ENCODE measurements at regions not wholly inside any gene's neighbourhood (a gene's known extent, or its start where the extent isn't known, plus 50 kb on each side); places are given as distances from the start of the nearest gene placed in this dataset.

GRCh38 chr2:3927031-3927430 is 223.7 kb downstream of the DCDC2C start:
- no peak overlapping the region for H3K4me3 Mint-ChIP-seq
- DNase-seq (ENCODE audit: low spot score), result no peak
- no peak overlapping the region for H3K9ac ChIP-seq
- no peaks in the 10 kb centered on the region for H3F3A ChIP-seq (ENCODE audit: low read depth)
- H3K9me3 ChIP-seq (ENCODE audit: low read depth), result no peaks in the 10 kb centered on the region
- H3K27ac ChIP-seq, result no peak overlapping the region
- no peaks in the 10 kb centered on the region for H3K79me2 ChIP-seq (ENCODE audit: low read depth)
- H4K20me1 ChIP-seq (ENCODE audit: low read depth), result no peaks in the 10 kb centered on the region
- H3K36me3 Mint-ChIP-seq, result peaks cover 5% of the 10 kb centered on the region
- H3K27ac Mint-ChIP-seq, result no peak overlapping the region
- no peaks in the 10 kb centered on the region for H3K4me1 Mint-ChIP-seq
- TF ChIP-seq EZH2 (IDR thresholded peaks at IDR 0.05), result no peak
- TF ChIP-seq CTCF (IDR thresholded peaks at IDR 0.05), result no peak
- TF ChIP-seq EZH2phosphoT487 (IDR thresholded peaks at IDR 0.05), result no peak
- no peaks in the 10 kb centered on the region for H3K4me1 ChIP-seq
- peaks cover 4% of the 10 kb centered on the region for H3K27me3 Mint-ChIP-seq (ENCODE audit: insufficient read depth, low read depth)
- H2AFZ ChIP-seq (replicated peaks), result no peak overlapping the region
- H3K36me3 ChIP-seq, result no peaks in the 10 kb centered on the region
- H3K4me3 ChIP-seq, result no peak overlapping the region
- H3K9me3 Mint-ChIP-seq, result peaks cover 6% of the 10 kb centered on the region
- no peak overlapping the region for H3K4me2 ChIP-seq
- H3K27me3 ChIP-seq, result no peaks in the 10 kb centered on the region

GRCh38 chr2:3929374-3929773 is 226.0 kb downstream of the DCDC2C start:
- no peaks in the 10 kb centered on the region for H3K4me1 Mint-ChIP-seq
- H3K4me3 Mint-ChIP-seq, result no peak overlapping the region
- Histone ChIP-seq H3K9ac (no peak overlapping the region), H3K79me2 (ENCODE audit: low read depth) (no peaks in the 10 kb centered on the region), H3K9me3 (ENCODE audit: low read depth) (no peaks in the 10 kb centered on the region), H3K4me2 (no peak overlapping the region), H3K27me3 (no peaks in the 10 kb centered on the region), H3F3A (ENCODE audit: low read depth) (no peaks in the 10 kb centered on the region), H3K36me3 (no peaks in the 10 kb centered on the region), H3K27ac (no peak overlapping the region), H3K4me1 (no peaks in the 10 kb centered on the region), H3K4me3 (no peak overlapping the region), H4K20me1 (ENCODE audit: low read depth) (no peaks in the 10 kb centered on the region), H2AFZ (replicated peaks) (no peak overlapping the region)
- peaks cover 18% of the 10 kb centered on the region for H3K9me3 Mint-ChIP-seq
- no peak for DNase-seq (ENCODE audit: low spot score)
- H3K27me3 Mint-ChIP-seq (ENCODE audit: insufficient read depth, low read depth), result peaks cover 8% of the 10 kb centered on the region
- peaks cover 5% of the 10 kb centered on the region for H3K36me3 Mint-ChIP-seq
- H3K27ac Mint-ChIP-seq, result peak overlapping the region; percentile 44
- TF ChIP-seq CTCF (IDR thresholded peaks at IDR 0.05), result no peak
- TF ChIP-seq EZH2phosphoT487 (IDR thresholded peaks at IDR 0.05), result no peak
- TF ChIP-seq EZH2 (IDR thresholded peaks at IDR 0.05), result no peak

GRCh38 chr2:3930246-3930645 is 226.9 kb downstream of the DCDC2C start:
- no peaks in the 10 kb centered on the region for H3K4me1 ChIP-seq
- H3K9me3 ChIP-seq (ENCODE audit: low read depth), result no peaks in the 10 kb centered on the region
- H3K27me3 ChIP-seq, result no peaks in the 10 kb centered on the region
- H3K9ac ChIP-seq, result no peak overlapping the region
- H3K27ac ChIP-seq, result no peak overlapping the region
- TF ChIP-seq EZH2phosphoT487 (IDR thresholded peaks at IDR 0.05) (no peak), CTCF (IDR thresholded peaks at IDR 0.05) (no peak), EZH2 (IDR thresholded peaks at IDR 0.05) (no peak)
- Mint-ChIP-seq H3K27ac (no peak overlapping the region), H3K4me3 (no peak overlapping the region), H3K36me3 (no peaks in the 10 kb centered on the region), H3K4me1 (no peaks in the 10 kb centered on the region), H3K9me3 (peaks cover 14% of the 10 kb centered on the region), H3K27me3 (ENCODE audit: insufficient read depth, low read depth) (peaks cover 8% of the 10 kb centered on the region)
- H3K4me3 ChIP-seq, result no peak overlapping the region
- H4K20me1 ChIP-seq (ENCODE audit: low read depth), result no peaks in the 10 kb centered on the region
- H2AFZ ChIP-seq (replicated peaks), result no peak overlapping the region
- no peak for DNase-seq (ENCODE audit: low spot score)
- H3F3A ChIP-seq (ENCODE audit: low read depth), result no peaks in the 10 kb centered on the region
- no peak overlapping the region for H3K4me2 ChIP-seq
- H3K79me2 ChIP-seq (ENCODE audit: low read depth), result no peaks in the 10 kb centered on the region
- no peaks in the 10 kb centered on the region for H3K36me3 ChIP-seq

All from neural progenitor cell (in vitro differentiated cells).